BLaER1 (cell line): ENCODE measurements at regions not wholly inside any gene's neighbourhood (a gene's known extent, or its start where the extent isn't known, plus 50 kb on each side); places are given as distances from the start of the nearest gene placed in this dataset.
"Not testable (repeated sequence)": the region's sequence is repeated elsewhere in the genome, so short reads cannot be mapped to it uniquely, and the experiment has no call there.

ENCODE experiments used
- H3K27ac ChIP-seq: shearing (Covaris generic); formaldehyde crosslinking; 2 replicates; pipeline ENCODE4 v1.8.1; 2022
- H3K27me3 ChIP-seq: shearing (Covaris generic); formaldehyde crosslinking; 2 replicates; pipeline ENCODE4 v1.8.1; 2022
- H3K36me3 ChIP-seq: shearing (Covaris generic); formaldehyde crosslinking; 2 replicates; pipeline ENCODE4 v1.8.1; 2022
- H3K4me1 ChIP-seq: shearing (Covaris generic); formaldehyde crosslinking; 2 replicates; pipeline ENCODE4 v1.8.1; 2022
- H3K4me2 ChIP-seq: shearing (Covaris generic); formaldehyde crosslinking; 2 replicates; pipeline ENCODE4 v1.8.1; 2022
- H3K4me3 ChIP-seq: shearing (Covaris generic); formaldehyde crosslinking; 2 replicates; pipeline ENCODE4 v1.8.1; 2022
- H3K9ac ChIP-seq: shearing (Covaris generic); formaldehyde crosslinking; 2 replicates; pipeline ENCODE4 v1.8.1; 2022
- H3K9me3 ChIP-seq: shearing (Covaris generic); formaldehyde crosslinking; 2 replicates; pipeline ENCODE4 v1.8.1; 2022
- H4K20me1 ChIP-seq: shearing (Covaris generic); formaldehyde crosslinking; 2 replicates; pipeline ENCODE4 v1.8.1; 2022

DNA sequence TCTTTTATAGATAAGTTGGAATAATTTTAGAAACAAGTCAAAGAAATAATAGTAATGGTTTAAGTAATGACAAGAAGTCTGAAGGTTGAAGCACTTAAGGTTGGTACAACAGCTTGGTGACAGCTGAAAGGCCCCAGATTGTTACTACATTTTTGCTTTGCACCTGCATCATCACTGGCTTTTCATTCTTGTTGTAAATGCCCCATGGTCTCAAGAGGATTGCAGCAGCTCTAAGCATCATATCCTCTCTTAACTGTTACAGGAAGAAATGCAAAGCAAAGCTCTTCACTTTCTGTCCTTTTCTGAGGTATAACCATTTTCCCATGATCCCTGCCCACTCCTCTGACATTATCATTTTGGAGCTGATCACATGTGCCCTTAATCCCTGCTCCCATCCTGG, 461.0 kb downstream of the RPIA start:
- Histone ChIP-seq H3K4me1 (peaks cover 50% of the 10 kb centered on the region), H3K27ac (peak overlapping the region; percentile 76), H3K4me2 (peak overlapping the region; percentile 69), H3K9ac (peak overlapping the region; percentile 35)
- not testable (repeated sequence) for H3K36me3 ChIP-seq, H4K20me1 ChIP-seq, H3K9me3 ChIP-seq, H3K4me3 ChIP-seq, H3K27me3 ChIP-seq

- peak overlapping the region; percentile 69 for H3K4me2 ChIP-seq
- not testable (repeated sequence) for H3K27me3 ChIP-seq, H3K36me3 ChIP-seq, H3K9me3 ChIP-seq, H3K4me3 ChIP-seq, H4K20me1 ChIP-seq
- peaks cover 44% of the 10 kb centered on the region for H3K4me1 ChIP-seq
- peak overlapping the region; percentile 76 for H3K27ac ChIP-seq
- H3K9ac ChIP-seq = peak overlapping the region; percentile 35
Measured at GRCh38 chr2:89153210-89153609, 461.7 kb downstream of the RPIA start.

DNA sequence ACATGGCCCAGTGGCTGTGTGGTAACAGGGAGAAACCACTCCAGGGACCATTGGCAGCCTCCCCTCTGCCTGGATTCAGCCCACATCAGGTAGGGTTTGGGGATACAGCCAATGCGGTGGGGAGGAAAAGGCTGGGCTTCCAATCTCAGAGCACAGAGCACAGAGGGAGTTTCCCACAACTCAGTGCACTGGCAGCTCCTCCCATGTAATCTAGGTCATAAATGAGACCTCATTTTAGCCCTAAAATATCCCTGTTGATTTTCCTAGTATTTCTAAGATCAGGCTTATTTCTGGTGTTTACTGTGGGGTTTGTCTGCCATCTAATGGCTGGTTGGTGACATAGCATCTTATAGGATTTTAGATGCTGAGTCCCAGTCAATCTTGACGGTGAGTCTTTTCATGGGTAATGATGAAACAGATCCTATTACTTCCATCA, 462.8 kb downstream of the RPIA start:
- H3K4me3 ChIP-seq, H3K9ac ChIP-seq, H4K20me1 ChIP-seq, H3K27me3 ChIP-seq, H3K27ac ChIP-seq, H3K9me3 ChIP-seq, H3K36me3 ChIP-seq: not testable (repeated sequence)
- Histone ChIP-seq H3K4me1 (peaks cover 40% of the 10 kb centered on the region), H3K4me2 (peak overlapping the region; percentile 53; the same call in 1 of the 2 replicates)

DNA sequence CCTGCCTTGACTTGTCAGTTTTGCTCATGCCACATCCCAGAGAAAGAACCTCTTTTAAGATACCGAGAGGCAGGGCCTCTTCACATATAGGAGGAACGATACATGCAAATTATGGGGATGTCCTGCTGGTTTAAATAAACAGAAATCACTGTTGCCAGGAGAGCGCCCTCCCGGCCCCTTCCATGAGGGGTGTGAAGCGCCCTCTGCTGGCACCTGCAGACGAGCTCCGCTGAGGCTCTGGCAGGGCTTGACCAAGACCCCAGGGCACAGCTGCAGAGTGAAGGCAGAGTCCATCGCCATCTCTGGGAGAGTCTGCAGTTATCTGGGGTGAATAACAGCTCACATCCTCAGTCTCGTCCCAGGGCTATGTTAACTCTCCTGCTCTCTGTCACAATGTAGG, 468.8 kb downstream of the RPIA start:
- H3K27ac ChIP-seq, H3K9ac ChIP-seq, H3K27me3 ChIP-seq, H3K9me3 ChIP-seq, H4K20me1 ChIP-seq, H3K4me1 ChIP-seq, H3K36me3 ChIP-seq, H3K4me2 ChIP-seq, H3K4me3 ChIP-seq: not testable (repeated sequence)

GRCh38 chr2:89161626-89162025, 470.2 kb downstream of the RPIA start:
- not testable (repeated sequence) for H3K9me3 ChIP-seq, H4K20me1 ChIP-seq, H3K4me2 ChIP-seq, H3K9ac ChIP-seq, H3K27ac ChIP-seq, H3K4me3 ChIP-seq, H3K27me3 ChIP-seq, H3K4me1 ChIP-seq, H3K36me3 ChIP-seq

GRCh38 chr2:89170506-89171173, 479.2 kb downstream of the RPIA start:
- H4K20me1 ChIP-seq, H3K9ac ChIP-seq, H3K4me3 ChIP-seq, H3K9me3 ChIP-seq, H3K36me3 ChIP-seq, H3K27ac ChIP-seq, H3K4me2 ChIP-seq, H3K27me3 ChIP-seq: not testable (repeated sequence)
- peaks cover 21% of the 10 kb centered on the region for H3K4me1 ChIP-seq

GRCh38 chr2:89171174-89171519, 479.7 kb downstream of the RPIA start:
- H3K36me3 ChIP-seq, H4K20me1 ChIP-seq, H3K27ac ChIP-seq, H3K9me3 ChIP-seq, H3K4me2 ChIP-seq, H3K4me3 ChIP-seq, H3K27me3 ChIP-seq, H3K9ac ChIP-seq: not testable (repeated sequence)
- H3K4me1 ChIP-seq = peaks cover 25% of the 10 kb centered on the region

GRCh38 chr2:89177004-89177403, 485.5 kb downstream of the RPIA start:
- not testable (repeated sequence) for H3K27me3 ChIP-seq, H3K9ac ChIP-seq, H3K36me3 ChIP-seq, H3K4me3 ChIP-seq, H3K4me2 ChIP-seq, H4K20me1 ChIP-seq, H3K9me3 ChIP-seq, H3K27ac ChIP-seq
- H3K4me1 ChIP-seq = peaks cover 26% of the 10 kb centered on the region

DNA sequence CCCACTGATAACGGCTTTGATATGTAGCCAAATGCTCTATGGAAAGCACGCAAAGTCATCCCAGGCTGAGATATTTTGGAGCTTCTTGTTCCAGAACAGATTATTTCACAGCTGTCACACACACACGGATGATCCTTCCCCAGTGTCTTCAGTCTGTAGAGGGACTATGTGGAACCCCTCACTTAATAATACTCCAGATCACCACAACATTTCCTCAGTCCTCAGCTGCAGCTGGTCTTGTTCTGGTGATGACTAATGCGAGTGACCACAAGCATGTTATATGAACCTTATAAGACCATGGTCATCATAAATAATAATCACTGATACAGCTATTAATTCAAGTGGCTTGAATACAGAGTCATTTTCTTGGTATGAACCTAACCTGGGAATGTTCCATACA, 490.7 kb downstream of the RPIA start:
- not testable (repeated sequence) for H3K27ac ChIP-seq, H3K36me3 ChIP-seq, H3K4me3 ChIP-seq

GRCh38 chr2:89184746-89185145, 493.3 kb downstream of the RPIA start:
- not testable (repeated sequence) for H4K20me1 ChIP-seq, H3K9ac ChIP-seq
- H3K4me1 ChIP-seq = peaks cover 15% of the 10 kb centered on the region; the same call in 1 of the 2 replicates

More for the DNA sequence above, 490.7 kb downstream of the RPIA start:
- not testable (repeated sequence) for H3K4me1 ChIP-seq, H4K20me1 ChIP-seq, H3K9me3 ChIP-seq, H3K27me3 ChIP-seq, H3K4me2 ChIP-seq, H3K9ac ChIP-seq

GRCh38 chr2:89195636-89196251, 504.3 kb downstream of the RPIA start:
- not testable (repeated sequence) for H3K9me3 ChIP-seq, H3K4me2 ChIP-seq, H3K9ac ChIP-seq, H3K36me3 ChIP-seq, H3K4me3 ChIP-seq, H4K20me1 ChIP-seq, H3K4me1 ChIP-seq, H3K27me3 ChIP-seq, H3K27ac ChIP-seq

More at GRCh38 chr2:89184746-89185145, 493.3 kb downstream of the RPIA start:
- H3K36me3 ChIP-seq, H3K27me3 ChIP-seq, H3K4me2 ChIP-seq, H3K4me3 ChIP-seq, H3K9me3 ChIP-seq: not testable (repeated sequence)
- peak overlapping the region; percentile 22; the same call in 1 of the 2 replicates for H3K27ac ChIP-seq

DNA sequence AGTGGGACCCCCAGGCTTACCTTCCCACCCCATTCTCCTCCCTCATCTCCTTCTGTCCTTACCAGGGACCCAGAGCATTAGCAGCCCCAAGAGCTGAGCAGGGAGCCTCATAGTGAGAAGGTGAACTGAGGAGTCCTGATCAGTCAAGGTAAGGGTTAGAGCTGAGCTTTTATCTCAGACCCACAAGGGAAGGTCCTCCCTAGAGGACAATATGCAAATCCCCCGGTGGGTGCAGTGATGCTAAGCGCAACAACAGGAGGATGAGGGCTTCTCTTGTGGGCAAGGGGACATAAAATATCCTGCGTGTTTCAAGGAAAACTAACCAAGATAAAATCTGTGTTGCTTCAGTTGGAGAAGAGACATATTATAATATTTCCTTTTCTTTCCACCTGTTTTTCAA, 505.2 kb downstream of the RPIA start:
- not testable (repeated sequence) for H3K9ac ChIP-seq, H4K20me1 ChIP-seq, H3K4me1 ChIP-seq, H3K4me3 ChIP-seq, H3K27me3 ChIP-seq, H3K36me3 ChIP-seq, H3K9me3 ChIP-seq, H3K4me2 ChIP-seq, H3K27ac ChIP-seq

- H4K20me1 ChIP-seq, H3K4me1 ChIP-seq, H3K4me3 ChIP-seq, H3K27ac ChIP-seq, H3K27me3 ChIP-seq, H3K9ac ChIP-seq, H3K9me3 ChIP-seq, H3K36me3 ChIP-seq, H3K4me2 ChIP-seq: not testable (repeated sequence)
Measured at GRCh38 chr2:89198026-89198425, 506.6 kb downstream of the RPIA start.

GRCh38 chr2:89199453-89200246, 508.2 kb downstream of the RPIA start:
- H3K9me3 ChIP-seq, H3K27ac ChIP-seq, H3K4me1 ChIP-seq, H3K36me3 ChIP-seq, H3K27me3 ChIP-seq, H3K4me2 ChIP-seq, H4K20me1 ChIP-seq, H3K4me3 ChIP-seq, H3K9ac ChIP-seq: not testable (repeated sequence)

DNA sequence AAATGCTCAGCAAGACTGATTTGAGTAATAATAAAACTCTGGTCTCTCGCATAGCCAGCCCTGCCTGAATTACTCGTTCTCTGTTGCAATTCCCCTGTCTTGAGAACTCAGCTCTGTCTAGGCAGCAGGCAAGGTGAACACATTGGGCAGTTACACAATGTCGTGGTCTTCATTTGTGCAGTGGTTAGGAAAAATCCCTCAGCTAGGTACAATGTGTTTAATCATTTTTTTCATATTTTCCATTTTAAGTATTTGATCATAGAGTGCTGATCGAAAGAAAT, 508.7 kb downstream of the RPIA start:
- H3K4me3 ChIP-seq, H4K20me1 ChIP-seq, H3K27ac ChIP-seq, H3K9ac ChIP-seq, H3K36me3 ChIP-seq, H3K9me3 ChIP-seq, H3K27me3 ChIP-seq, H3K4me1 ChIP-seq, H3K4me2 ChIP-seq: not testable (repeated sequence)
